H9 (cell line): ENCODE measurements at regions not wholly inside any gene's neighbourhood (a gene's known extent, or its start where the extent isn't known, plus 50 kb on each side); places are given as distances from the start of the nearest gene placed in this dataset.

ENCODE experiments used
- DNase-seq: peaks from one replicate; pipeline ENCODE4 v3.0.0-alpha.2; 2017
- H2AFZ ChIP-seq: one replicate; pipeline ENCODE4 v1.6.1; 2013; ENCODE audit warnings: mild to moderate bottlenecking, low read length, control low read depth, moderate library complexity
- H2AK5ac ChIP-seq: 2 replicates; pipeline ENCODE4 v1.6.1; 2013; ENCODE audit warnings: low read length, control low read depth, mixed read lengths; ENCODE audit not compliant: insufficient read length
- H2BK120ac ChIP-seq: one replicate; pipeline ENCODE4 v1.6.1; 2013; ENCODE audit warnings: low read depth, mild to moderate bottlenecking, low read length, control low read depth, inconsistent platforms; ENCODE audit not compliant: poor library complexity, severe bottlenecking
- H2BK12ac ChIP-seq: 2 replicates; pipeline ENCODE4 v1.6.1; 2013; ENCODE audit warnings: low read length, control low read depth, mixed read lengths, low read depth; ENCODE audit not compliant: insufficient read length
- H2BK15ac ChIP-seq: 2 replicates; pipeline ENCODE4 v1.6.1; 2013; ENCODE audit warnings: low read depth, low read length, control low read depth
- H2BK20ac ChIP-seq: one replicate; pipeline ENCODE4 v1.6.1; 2013; ENCODE audit warnings: low read depth, mild to moderate bottlenecking, low read length, control low read depth, inconsistent platforms; ENCODE audit not compliant: poor library complexity, severe bottlenecking
- H2BK5ac ChIP-seq: 2 replicates; pipeline ENCODE4 v1.6.1; 2013; ENCODE audit warnings: low read length, control low read depth, mixed read lengths; ENCODE audit not compliant: insufficient read length
- H3K14ac ChIP-seq: 2 replicates; pipeline ENCODE4 v1.6.1; 2013; ENCODE audit warnings: low read length, control low read depth; ENCODE audit not compliant: insufficient read depth
- H3K18ac ChIP-seq: 2 replicates; pipeline ENCODE4 v1.6.1; 2013; ENCODE audit warnings: low read depth, mild to moderate bottlenecking, mixed read lengths, low read length, control low read depth; ENCODE audit not compliant: insufficient read length
- H3K23ac ChIP-seq: 2 replicates; pipeline ENCODE4 v1.6.1; 2013; ENCODE audit warnings: low read length, control low read depth, mixed read lengths, low read depth; ENCODE audit not compliant: insufficient read length
- H3K23me2 ChIP-seq: 2 replicates; pipeline ENCODE4 v1.6.1; 2013; ENCODE audit warnings: low read depth, mild to moderate bottlenecking, mixed read lengths, low read length, control low read depth; ENCODE audit not compliant: insufficient read length, poor library complexity, severe bottlenecking
- H3K27ac ChIP-seq: 2 replicates; pipeline ENCODE4 v1.5.1; 2013; ENCODE audit warnings: low read length, control low read depth, mixed read lengths, low read depth; ENCODE audit not compliant: insufficient read length
- H3K27me3 ChIP-seq: 2 replicates; pipeline ENCODE4 v1.6.1; 2013; ENCODE audit warnings: low read length, control low read depth, inconsistent platforms; ENCODE audit not compliant: insufficient read depth
- H3K4ac ChIP-seq: 2 replicates; pipeline ENCODE4 v1.6.1; 2013; ENCODE audit warnings: low read depth, mild to moderate bottlenecking, control low read depth, inconsistent platforms, low read length, moderate library complexity
- H3K4me1 ChIP-seq: 2 replicates; pipeline ENCODE4 v1.6.1; 2013; ENCODE audit warnings: low read length, control low read depth, inconsistent platforms; ENCODE audit not compliant: insufficient read depth
- H3K4me2 ChIP-seq: 2 replicates; pipeline ENCODE4 v1.6.1; 2013; ENCODE audit warnings: low read length, control low read depth, mixed read lengths; ENCODE audit not compliant: insufficient read length, insufficient read depth
- H3K56ac ChIP-seq: 2 replicates; pipeline ENCODE4 v1.6.1; 2013; ENCODE audit warnings: low read depth, mild to moderate bottlenecking, mixed read lengths, low read length, control low read depth; ENCODE audit not compliant: insufficient read length
- H3K79me1 ChIP-seq: 2 replicates; pipeline ENCODE4 v1.6.1; 2013; ENCODE audit warnings: low read depth, mild to moderate bottlenecking, moderate library complexity, low read length, control low read depth, inconsistent platforms; ENCODE audit not compliant: insufficient read depth, poor library complexity, severe bottlenecking
- H3K79me2 ChIP-seq: 2 replicates; pipeline ENCODE4 v1.6.1; 2013; ENCODE audit warnings: low read length, control low read depth, inconsistent platforms; ENCODE audit not compliant: insufficient read depth
- H3K9ac ChIP-seq: 2 replicates; pipeline ENCODE4 v1.6.1; 2013; ENCODE audit warnings: low read length, control low read depth, mixed read lengths; ENCODE audit not compliant: insufficient read length; ENCODE audit errors: extremely low read depth
- H3K9me3 ChIP-seq: one replicate; pipeline ENCODE4 v1.6.1; 2013; ENCODE audit warnings: low read depth, low read length, inconsistent platforms; ENCODE audit not compliant: control insufficient read depth
- H3T11ph ChIP-seq: one replicate; pipeline ENCODE4 v1.6.1; 2013; ENCODE audit warnings: mild to moderate bottlenecking, low read length, control low read depth, inconsistent platforms
- H4K20me1 ChIP-seq: one replicate; pipeline ENCODE4 v1.6.1; 2013; ENCODE audit not compliant: control insufficient read depth, insufficient read length, insufficient read depth
- H4K5ac ChIP-seq: 2 replicates; pipeline ENCODE4 v1.6.1; 2013; ENCODE audit warnings: low read depth, mild to moderate bottlenecking, mixed read lengths, low read length, control low read depth; ENCODE audit not compliant: insufficient read length
- H4K8ac ChIP-seq: replicated peaks from 2 replicates; pipeline ENCODE4 v1.6.1; 2013; ENCODE audit warnings: low read length, control low read depth, mixed read lengths, low read depth; ENCODE audit not compliant: insufficient read length
- H4K91ac ChIP-seq: 2 replicates; pipeline ENCODE4 v1.6.1; 2013; ENCODE audit warnings: low read depth, mild to moderate bottlenecking, moderate library complexity, mixed read lengths, low read length, control low read depth; ENCODE audit not compliant: insufficient read length
- H3K27ac Mint-ChIP-seq, 3 experiments: 2 replicates in 2 of 3; 3 replicates in 1 of 3; pipeline ENCODE4 v1.8.0; 2020 to 2021; ENCODE audit warnings: mixed read lengths in 3 of 3, mild to moderate bottlenecking in 1 of 3, moderate library complexity in 1 of 3
- H3K27me3 Mint-ChIP-seq: 2 replicates; pipeline ENCODE4 v1.8.0; 2021; ENCODE audit warnings: low read depth, mild to moderate bottlenecking, moderate library complexity, mixed read lengths
- H3K36me3 Mint-ChIP-seq, 3 experiments: 2 replicates in 2 of 3; 3 replicates in 1 of 3; pipeline ENCODE4 v1.8.0; 2020 to 2021; ENCODE audit warnings: low read depth in 3 of 3, mixed read lengths in 3 of 3; ENCODE audit not compliant: insufficient read depth in 1 of 3
- H3K4me1 Mint-ChIP-seq, 2 experiments: 2 replicates each; pipeline ENCODE4 v1.8.0; 2020; ENCODE audit warnings: mixed read lengths in 2 of 2
- H3K4me3 Mint-ChIP-seq, 2 experiments: 2 replicates in 1 of 2; 3 replicates in 1 of 2; pipeline ENCODE4 v1.8.0; 2020 to 2021; ENCODE audit warnings: mild to moderate bottlenecking in 2 of 2, mixed read lengths in 2 of 2, moderate library complexity in 1 of 2
- H3K9me3 Mint-ChIP-seq, 2 experiments: 2 replicates in 1 of 2; 3 replicates in 1 of 2; pipeline ENCODE4 v1.8.0; 2020; ENCODE audit warnings: mild to moderate bottlenecking in 2 of 2, mixed read lengths in 2 of 2, moderate library complexity in 1 of 2
- CTCF ChIP-seq: fragments of 200-600 bp; sonication (generic); conservative IDR thresholded peaks from 3 replicates; pipeline ENCODE4 v1.8.0; 2021; ENCODE audit warnings: antibody characterized with exemption, mild to moderate bottlenecking
- WGBS: extraction: QIAGEN DNeasy Blood & Tissue Kit; methylation state at CpG from one replicate; pipeline ENCODE4 v1.1.7; 2013; ENCODE audit warnings: missing lambda C conversion rate, low lambda C conversion rate, mixed read lengths; ENCODE audit not compliant: insufficient read length; ENCODE audit errors: extremely low coverage; 5-methylcytosine and 5-hydroxymethylcytosine counted together

- Mint-ChIP-seq H3K27ac (no peak overlapping the region), H3K4me3 (no peak overlapping the region), H3K4me1 (no peaks in the 10 kb centered on the region), H3K36me3 (no peaks in the 10 kb centered on the region), H3K27me3 (no peaks in the 10 kb centered on the region), H3K9me3 (no peaks in the 10 kb centered on the region)
- H2AK5ac ChIP-seq = no peak overlapping the region
- H2AFZ ChIP-seq = no peak overlapping the region
- no peaks in the 10 kb centered on the region for H3K27me3 ChIP-seq
- no peak overlapping the region for H2BK120ac ChIP-seq
- no peak overlapping the region for H2BK20ac ChIP-seq
- no peaks in the 10 kb centered on the region for H3K79me2 ChIP-seq
- H4K20me1 ChIP-seq = no peaks in the 10 kb centered on the region
- H3K4me2 ChIP-seq = no peak overlapping the region
- H3K18ac ChIP-seq = no peak overlapping the region
- no peak overlapping the region for H3K9ac ChIP-seq
- no peak overlapping the region for H4K5ac ChIP-seq
- H4K91ac ChIP-seq = no peak overlapping the region
- no peak for TF ChIP-seq CTCF
- H2BK15ac ChIP-seq = no peak overlapping the region
- no peak overlapping the region for H3K14ac ChIP-seq
- H2BK12ac ChIP-seq = no peak overlapping the region
- H3K4me1 ChIP-seq = no peaks in the 10 kb centered on the region
- no peak overlapping the region for H2BK5ac ChIP-seq
- WGBS = no CpG with 5 or more reads among the region's 4 CpGs
- no peaks in the 10 kb centered on the region for H3K9me3 ChIP-seq
- no peak overlapping the region for H3T11ph ChIP-seq
- H3K79me1 ChIP-seq = no peaks in the 10 kb centered on the region
- DNase-seq = no peak
- no peak overlapping the region for H4K8ac ChIP-seq
- H3K27ac ChIP-seq = no peak overlapping the region
- no peak overlapping the region for H3K4ac ChIP-seq
- H3K23ac ChIP-seq = no peak overlapping the region
- H3K23me2 ChIP-seq = no peaks in the 10 kb centered on the region
- H3K56ac ChIP-seq = no peak overlapping the region
Observed at GRCh38 chr4:125948021-125948420, 633.3 kb downstream of the FAT4 start.
